ENCODE measurements at regions not wholly inside any gene's neighbourhood (a gene's known extent, or its start where the extent isn't known, plus 50 kb on each side); places are given as distances from the start of the nearest gene placed in this dataset.

DNA sequence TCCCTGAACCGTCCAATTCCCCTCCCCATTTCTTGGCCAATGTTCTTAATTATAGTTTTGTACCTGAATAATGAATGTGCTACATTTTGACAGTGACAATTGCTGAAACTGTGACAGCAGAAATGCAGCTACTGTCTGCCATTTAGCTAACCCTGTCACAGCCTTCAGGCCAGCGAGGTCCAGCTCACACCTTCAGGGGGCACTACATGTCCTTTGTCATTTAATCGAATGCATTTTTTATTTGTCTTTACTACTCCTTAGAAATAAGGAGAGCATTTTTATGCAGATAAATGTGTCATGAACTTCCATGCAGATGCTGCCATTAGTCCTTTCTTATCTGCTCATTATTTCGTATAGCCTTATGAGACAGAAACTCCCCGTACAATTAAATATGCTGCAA is 159.9 kb downstream of the MZT1 start:
- no peak for TF ChIP-seq POLR2A (IDR thresholded peaks at IDR 0.05)
- no peak overlapping the region for H3K4me3 ChIP-seq

DNA sequence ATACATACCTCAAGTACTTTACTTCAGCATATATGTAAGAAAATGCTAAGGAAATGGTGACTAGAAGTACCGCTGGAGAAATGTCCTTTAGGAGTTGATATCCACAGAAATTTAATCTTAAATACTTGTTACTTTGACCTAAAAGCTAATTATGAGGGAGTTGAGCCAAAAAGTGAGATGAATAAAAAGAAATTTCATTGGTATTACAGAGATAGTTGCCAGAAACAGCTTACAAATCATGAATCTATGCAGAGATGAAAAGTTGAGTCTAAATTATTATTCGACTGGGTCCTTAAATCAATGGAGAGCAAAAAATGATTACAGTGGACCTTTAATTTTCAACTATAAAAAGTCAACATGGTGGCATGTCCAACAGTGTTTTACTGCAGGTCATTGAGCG is 160.9 kb downstream of the MZT1 start:
- no peak overlapping the region for H3K27ac ChIP-seq
- intact Hi-C loops (cut with DNase I; ENCODE audit: low total_unique reads) = no loop called here
- TF ChIP-seq POLR2A (IDR thresholded peaks at IDR 0.05) (no peak), POLR2AphosphoS5 (IDR thresholded peaks at IDR 0.05) (no peak)
- no peaks in the 10 kb centered on the region for H3K36me3 ChIP-seq
- DNase-seq (ENCODE audit: low spot score in 2 of 2) = no peak
- H3K4me1 ChIP-seq = no peaks in the 10 kb centered on the region
- H3K4me3 ChIP-seq = no peak overlapping the region
- no peaks in the 10 kb centered on the region for H3K27me3 ChIP-seq
- H3K9me3 ChIP-seq = no peaks in the 10 kb centered on the region

More for the DNA sequence above, 159.9 kb downstream of the MZT1 start:
- Histone ChIP-seq H3K36me3 (no peaks in the 10 kb centered on the region), H3K27me3 (no peaks in the 10 kb centered on the region), H3K4me1 (no peaks in the 10 kb centered on the region), H3K27ac (no peak overlapping the region), H3K9me3 (no peaks in the 10 kb centered on the region)
- DNase-seq (ENCODE audit: low spot score in 2 of 2) = no peak
- intact Hi-C loops (cut with DNase I; ENCODE audit: low total_unique reads) = no loop called here

DNA sequence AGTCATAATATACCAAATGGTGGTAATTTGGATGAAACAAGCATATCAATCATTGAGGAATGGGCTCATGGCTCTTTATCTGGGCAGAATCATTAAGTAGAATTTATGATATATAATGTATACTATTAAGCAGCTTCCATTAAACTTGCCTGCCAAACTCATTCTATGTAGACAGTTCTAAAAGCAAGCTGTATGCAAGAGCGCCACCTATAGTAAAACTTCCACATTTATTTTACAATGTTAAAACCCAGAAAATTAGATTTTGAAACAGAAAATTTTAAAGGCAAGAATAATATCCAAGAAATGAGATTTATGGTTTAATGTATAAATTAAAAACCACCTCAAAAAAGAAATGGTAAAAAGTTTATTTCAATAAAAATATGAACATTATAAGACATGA is 161.5 kb downstream of the MZT1 start:
- TF ChIP-seq POLR2A (IDR thresholded peaks at IDR 0.05) = no peak
- TF ChIP-seq, protein P1, sequence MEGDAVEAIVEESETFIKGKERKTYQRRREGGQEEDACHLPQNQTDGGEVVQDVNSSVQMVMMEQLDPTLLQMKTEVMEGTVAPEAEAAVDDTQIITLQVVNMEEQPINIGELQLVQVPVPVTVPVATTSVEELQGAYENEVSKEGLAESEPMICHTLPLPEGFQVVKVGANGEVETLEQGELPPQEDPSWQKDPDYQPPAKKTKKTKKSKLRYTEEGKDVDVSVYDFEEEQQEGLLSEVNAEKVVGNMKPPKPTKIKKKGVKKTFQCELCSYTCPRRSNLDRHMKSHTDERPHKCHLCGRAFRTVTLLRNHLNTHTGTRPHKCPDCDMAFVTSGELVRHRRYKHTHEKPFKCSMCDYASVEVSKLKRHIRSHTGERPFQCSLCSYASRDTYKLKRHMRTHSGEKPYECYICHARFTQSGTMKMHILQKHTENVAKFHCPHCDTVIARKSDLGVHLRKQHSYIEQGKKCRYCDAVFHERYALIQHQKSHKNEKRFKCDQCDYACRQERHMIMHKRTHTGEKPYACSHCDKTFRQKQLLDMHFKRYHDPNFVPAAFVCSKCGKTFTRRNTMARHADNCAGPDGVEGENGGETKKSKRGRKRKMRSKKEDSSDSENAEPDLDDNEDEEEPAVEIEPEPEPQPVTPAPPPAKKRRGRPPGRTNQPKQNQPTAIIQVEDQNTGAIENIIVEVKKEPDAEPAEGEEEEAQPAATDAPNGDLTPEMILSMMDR (IDR thresholded peaks at IDR 0.05) = peak in 2 of 3 donors; percentile 36 to 53
- DNase-seq (ENCODE audit: low spot score in 2 of 2) = no peak
- Histone ChIP-seq H3K9me3 (no peaks in the 10 kb centered on the region), H3K36me3 (no peaks in the 10 kb centered on the region), H3K27me3 (no peaks in the 10 kb centered on the region), H3K4me3 (no peak overlapping the region), H3K27ac (no peak overlapping the region), H3K4me1 (no peaks in the 10 kb centered on the region)
- intact Hi-C loops (cut with DNase I; ENCODE audit: low total_unique reads) = no loop called here

DNA sequence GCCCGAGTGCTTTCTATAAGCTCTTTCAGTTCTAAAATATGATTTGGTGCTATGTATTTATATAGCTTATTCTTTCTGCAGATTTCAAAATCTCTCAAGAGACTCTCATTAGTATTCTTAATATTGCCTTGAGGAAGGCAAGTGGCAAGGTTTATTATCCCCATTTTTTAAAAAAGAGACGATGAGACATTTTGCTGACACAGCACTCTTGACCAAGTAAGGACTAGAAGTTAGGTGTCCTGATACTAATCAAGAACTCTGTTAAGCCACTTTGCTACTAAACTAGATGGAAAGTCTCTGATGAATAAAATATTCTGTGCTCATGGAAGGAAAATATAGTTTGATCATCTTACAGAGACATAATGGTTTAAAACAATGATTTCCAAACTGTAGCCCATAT is 164.7 kb downstream of the MZT1 start:
- intact Hi-C loops (cut with DNase I; ENCODE audit: low total_unique reads) = loop anchor here (5.0 kb wide), 1 partner anchor 125 kb away; no protein-coding TSS in a partner anchor
- DNase-seq (ENCODE audit: low spot score in 2 of 2) = no peak
- no peaks in the 10 kb centered on the region for H3K36me3 ChIP-seq
- no peaks in the 10 kb centered on the region for H3K27me3 ChIP-seq
- TF ChIP-seq, protein P1 (IDR thresholded peaks at IDR 0.05) = no peak
- no peak for TF ChIP-seq POLR2A (IDR thresholded peaks at IDR 0.05)
- no peak for TF ChIP-seq POLR2AphosphoS5 (IDR thresholded peaks at IDR 0.05)
- H3K4me1 ChIP-seq = no peaks in the 10 kb centered on the region
- H3K27ac ChIP-seq = no peak overlapping the region
- H3K9me3 ChIP-seq = no peaks in the 10 kb centered on the region
- no peak overlapping the region for H3K4me3 ChIP-seq

DNA sequence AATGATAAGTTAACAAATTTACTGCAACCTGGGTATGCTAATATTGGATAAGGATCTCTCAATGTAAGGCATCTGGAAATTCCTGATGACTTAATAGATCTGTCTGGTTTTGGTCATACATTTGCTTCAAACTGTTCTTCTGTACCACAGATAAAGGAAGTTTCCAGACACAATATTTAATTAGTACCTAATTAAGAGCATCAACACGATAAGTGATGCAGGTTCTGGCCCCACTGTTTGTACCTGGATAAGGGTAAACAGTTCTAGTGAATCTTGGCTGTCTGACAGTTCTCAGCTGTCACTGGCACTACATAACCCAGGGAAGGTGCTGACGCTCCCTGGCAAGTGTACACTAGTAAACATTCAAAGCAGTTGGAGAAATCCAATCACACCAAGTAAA is 165.6 kb downstream of the MZT1 start:
- no peak overlapping the region for H3K4me3 ChIP-seq
- H3K9me3 ChIP-seq = no peaks in the 10 kb centered on the region
- TF ChIP-seq POLR2AphosphoS5 (IDR thresholded peaks at IDR 0.05) = no peak
- no peak for TF ChIP-seq POLR2A (IDR thresholded peaks at IDR 0.05)
- TF ChIP-seq, protein P1 (IDR thresholded peaks at IDR 0.05) = no peak
- H3K27ac ChIP-seq = no peak overlapping the region
- intact Hi-C loops (cut with DNase I; ENCODE audit: low total_unique reads) = loop anchor here (5.0 kb wide), 1 partner anchor 124 kb away; no protein-coding TSS in a partner anchor
- no peaks in the 10 kb centered on the region for H3K36me3 ChIP-seq
- no peak for DNase-seq (ENCODE audit: low spot score in 2 of 2)
- no peaks in the 10 kb centered on the region for H3K27me3 ChIP-seq
- H3K4me1 ChIP-seq = no peaks in the 10 kb centered on the region

DNA sequence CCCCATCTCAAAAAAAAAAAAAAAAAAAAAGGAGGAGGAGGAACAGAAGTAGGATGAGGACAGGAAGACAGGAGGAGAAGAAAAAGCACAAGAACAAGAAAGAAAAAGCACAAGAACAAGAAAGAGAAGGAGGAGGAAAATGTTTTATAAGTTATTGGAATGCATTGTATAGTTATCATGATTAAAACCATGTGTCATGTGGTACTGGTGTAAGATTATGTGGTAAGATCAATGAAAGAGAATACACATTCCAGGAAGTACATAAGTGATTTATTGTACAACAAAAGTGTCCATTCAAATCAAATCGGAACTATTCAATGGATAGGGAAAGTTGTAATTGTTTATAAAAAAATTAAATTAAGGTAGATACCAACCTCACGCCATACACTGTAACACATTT is 167.7 kb downstream of the MZT1 start:
- intact Hi-C loops (cut with DNase I; ENCODE audit: low total_unique reads) = loop anchor here (5.0 kb wide), 1 partner anchor 122 kb away; no protein-coding TSS in a partner anchor
- no peaks in the 10 kb centered on the region for H3K27me3 ChIP-seq
- TF ChIP-seq, protein P1 (IDR thresholded peaks at IDR 0.05) = no peak
- TF ChIP-seq POLR2A (IDR thresholded peaks at IDR 0.05) (no peak), POLR2AphosphoS5 (IDR thresholded peaks at IDR 0.05) (no peak)
- H3K4me3 ChIP-seq = no peak overlapping the region
- H3K27ac ChIP-seq = no peak overlapping the region
- H3K36me3 ChIP-seq = no peaks in the 10 kb centered on the region
- H3K4me1 ChIP-seq = no peaks in the 10 kb centered on the region
- no peak for DNase-seq (ENCODE audit: low spot score in 2 of 2)
- no peaks in the 10 kb centered on the region for H3K9me3 ChIP-seq
